AG04449 (cell line): ENCODE measurements at regions not wholly inside any gene's neighbourhood (a gene's known extent, or its start where the extent isn't known, plus 50 kb on each side); places are given as distances from the start of the nearest gene placed in this dataset.
"Not testable (repeated sequence)": the region's sequence is repeated elsewhere in the genome, so short reads cannot be mapped to it uniquely, and the experiment has no call there.

ENCODE experiments used
- CTCF ChIA-PET: fragments of 350-600 bp; formaldehyde crosslinking; extraction: SDS; loops from one replicate; lab custom pipeline; 2021; ENCODE audit warnings: antibody characterized with exemption; lab: Yijun Ruan, JAX
- POLR2A ChIA-PET: fragments of 400-600, 350-600 bp; formaldehyde crosslinking; extraction: SDS; loops from one replicate; lab custom pipeline; 2020; ENCODE audit warnings: antibody characterized with exemption, inconsistent platforms; lab: Yijun Ruan, JAX
- DNase-seq: peaks from one replicate; pipeline ENCODE4 v3.0.0-alpha.2; 2010; ENCODE audit warnings: low read depth, low spot score
- H3K4me3 ChIP-seq: 2 replicates; pipeline ENCODE4 v1.5.1; 2011; ENCODE audit warnings: low read depth, mild to moderate bottlenecking, control low read depth, low read length
- CTCF ChIP-seq: IDR thresholded peaks from one replicate; pipeline ENCODE4 v1.5.1; 2011; ENCODE audit warnings: mild to moderate bottlenecking, moderate library complexity, low read length, control low read depth, inconsistent platforms; ENCODE audit not compliant: insufficient read depth; ENCODE audit errors: missing control alignments

- ChIA-PET POLR2A (no interaction called here), CTCF (no interaction called here)
- DNase-seq = no peak
- no peak overlapping the region for H3K4me3 ChIP-seq
- TF ChIP-seq CTCF = no peak
Observed at GRCh38 chr9:135192686-135193085, 105.2 kb downstream of the OLFM1 start.

- POLR2A ChIA-PET, DNase-seq, H3K4me3 ChIP-seq, CTCF ChIA-PET: not testable (repeated sequence)
Observed at GRCh38 chr9:135195975-135196374, 108.5 kb downstream of the OLFM1 start.

GRCh38 chr9:135196474-135196873 lies 109.0 kb downstream of the OLFM1 start:
- no peak overlapping the region for H3K4me3 ChIP-seq
- ChIA-PET POLR2A (no interaction called here), CTCF (no interaction called here)
- no peak for TF ChIP-seq CTCF
- no peak for DNase-seq

- no peak for TF ChIP-seq CTCF
- no peak overlapping the region for H3K4me3 ChIP-seq
- CTCF ChIA-PET = no interaction called here
- DNase-seq = no peak
- POLR2A ChIA-PET = no interaction called here
Observed at GRCh38 chr9:135198144-135198543, 110.7 kb downstream of the OLFM1 start.

GRCh38 chr9:135198586-135199285 lies 111.3 kb downstream of the OLFM1 start:
- no peak for DNase-seq
- ChIA-PET CTCF (no interaction called here), POLR2A (no interaction called here)
- no peak for TF ChIP-seq CTCF
- no peak overlapping the region for H3K4me3 ChIP-seq

GRCh38 chr9:135199489-135199888 lies 112.0 kb downstream of the OLFM1 start:
- CTCF ChIA-PET = no interaction called here
- H3K4me3 ChIP-seq = no peak overlapping the region
- TF ChIP-seq CTCF = no peak
- POLR2A ChIA-PET = no interaction called here
- no peak for DNase-seq

- ChIA-PET POLR2A (no interaction called here), CTCF (no interaction called here)
- DNase-seq = no peak
- no peak overlapping the region for H3K4me3 ChIP-seq
- no peak for TF ChIP-seq CTCF
Observed at GRCh38 chr9:135201711-135202110, 114.2 kb downstream of the OLFM1 start.
